ENCODE measurements at regions not wholly inside any gene's neighbourhood (a gene's known extent, or its start where the extent isn't known, plus 50 kb on each side); places are given as distances from the start of the nearest gene placed in this dataset.

DNA sequence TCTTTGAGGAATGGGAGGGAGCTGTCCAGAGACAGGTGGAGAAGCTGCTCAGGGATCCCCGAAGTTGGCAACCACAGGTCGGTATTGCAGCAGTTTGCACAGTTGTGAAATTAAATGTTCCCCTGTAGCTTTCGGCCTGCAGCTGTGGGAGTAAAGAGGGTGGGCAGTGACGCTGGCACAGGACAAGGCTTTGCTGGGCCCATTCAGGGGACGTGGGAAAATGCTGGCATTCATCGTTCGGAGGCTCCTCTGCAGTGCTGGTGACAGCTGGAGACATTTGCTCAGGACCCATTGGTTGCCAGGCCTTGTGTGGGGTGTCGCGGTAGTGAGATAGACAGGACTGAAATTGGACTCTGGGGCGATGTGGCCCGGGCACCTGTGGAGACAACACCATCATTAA, 173.7 kb downstream of the MYCN start:
- no peak for TF ChIP-seq POLR2A (IDR thresholded peaks at IDR 0.05)
- TF ChIP-seq, protein P1, sequence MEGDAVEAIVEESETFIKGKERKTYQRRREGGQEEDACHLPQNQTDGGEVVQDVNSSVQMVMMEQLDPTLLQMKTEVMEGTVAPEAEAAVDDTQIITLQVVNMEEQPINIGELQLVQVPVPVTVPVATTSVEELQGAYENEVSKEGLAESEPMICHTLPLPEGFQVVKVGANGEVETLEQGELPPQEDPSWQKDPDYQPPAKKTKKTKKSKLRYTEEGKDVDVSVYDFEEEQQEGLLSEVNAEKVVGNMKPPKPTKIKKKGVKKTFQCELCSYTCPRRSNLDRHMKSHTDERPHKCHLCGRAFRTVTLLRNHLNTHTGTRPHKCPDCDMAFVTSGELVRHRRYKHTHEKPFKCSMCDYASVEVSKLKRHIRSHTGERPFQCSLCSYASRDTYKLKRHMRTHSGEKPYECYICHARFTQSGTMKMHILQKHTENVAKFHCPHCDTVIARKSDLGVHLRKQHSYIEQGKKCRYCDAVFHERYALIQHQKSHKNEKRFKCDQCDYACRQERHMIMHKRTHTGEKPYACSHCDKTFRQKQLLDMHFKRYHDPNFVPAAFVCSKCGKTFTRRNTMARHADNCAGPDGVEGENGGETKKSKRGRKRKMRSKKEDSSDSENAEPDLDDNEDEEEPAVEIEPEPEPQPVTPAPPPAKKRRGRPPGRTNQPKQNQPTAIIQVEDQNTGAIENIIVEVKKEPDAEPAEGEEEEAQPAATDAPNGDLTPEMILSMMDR (IDR thresholded peaks at IDR 0.05), result no peak
- no peak for TF ChIP-seq EP300 (IDR thresholded peaks at IDR 0.05)
